ENCODE measurements at regions not wholly inside any gene's neighbourhood (a gene's known extent, or its start where the extent isn't known, plus 50 kb on each side); places are given as distances from the start of the nearest gene placed in this dataset.

DNA sequence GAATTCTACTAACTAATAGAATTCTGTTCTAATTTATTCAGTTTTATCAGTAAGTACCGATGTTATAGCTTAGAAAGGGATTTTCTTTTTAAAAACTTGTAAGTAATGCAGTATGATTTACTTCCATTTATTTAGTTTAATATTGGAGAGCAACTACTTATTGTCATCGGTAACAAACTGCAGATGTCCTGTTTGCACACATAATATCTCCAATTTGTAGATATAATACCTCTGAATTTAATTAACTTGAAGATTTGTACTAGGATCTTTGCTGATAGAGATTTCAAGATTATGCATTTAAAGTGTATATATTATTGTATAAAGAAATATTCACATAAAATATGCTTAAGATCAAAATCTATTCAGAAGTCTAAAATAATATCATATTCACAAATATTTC is 356.7 kb downstream of the PCDH17 start:
- Mint-ChIP-seq H3K27me3 (ENCODE audit: low read depth in 2 of 2) (no peaks in the 10 kb centered on the region), H3K4me1 (no peaks in the 10 kb centered on the region), H3K27ac (no peak overlapping the region), H3K4me3 (no peak overlapping the region), H3K9me3 (peaks cover 10 to 14% of the 10 kb centered on the region in 2 donors), H3K36me3 (peaks cover 4% of the 10 kb centered on the region)
- Histone ChIP-seq H3K27ac (ENCODE audit: low read length) (no peak overlapping the region), H3K4me3 (ENCODE audit: low read length) (no peak overlapping the region), H3K27me3 (ENCODE audit: control insufficient read depth, insufficient read depth, low read length) (no peaks in the 10 kb centered on the region), H3K9me3 (ENCODE audit: control insufficient read depth, insufficient read depth, low read length) (no peaks in the 10 kb centered on the region), H3K4me1 (ENCODE audit: control insufficient read depth, insufficient read depth, low read length) (no peaks in the 10 kb centered on the region), H3K36me3 (ENCODE audit: control insufficient read depth, insufficient read depth, low read length) (no peaks in the 10 kb centered on the region)
- ATAC-seq, result no peak
- intact Hi-C loops (cut with micrococcal nuclease), result no loop called here
- WGBS (ENCODE audit: insufficient coverage), result no CpG with 5 or more reads among the region's 2 CpGs
- TF ChIP-seq, protein P1, sequence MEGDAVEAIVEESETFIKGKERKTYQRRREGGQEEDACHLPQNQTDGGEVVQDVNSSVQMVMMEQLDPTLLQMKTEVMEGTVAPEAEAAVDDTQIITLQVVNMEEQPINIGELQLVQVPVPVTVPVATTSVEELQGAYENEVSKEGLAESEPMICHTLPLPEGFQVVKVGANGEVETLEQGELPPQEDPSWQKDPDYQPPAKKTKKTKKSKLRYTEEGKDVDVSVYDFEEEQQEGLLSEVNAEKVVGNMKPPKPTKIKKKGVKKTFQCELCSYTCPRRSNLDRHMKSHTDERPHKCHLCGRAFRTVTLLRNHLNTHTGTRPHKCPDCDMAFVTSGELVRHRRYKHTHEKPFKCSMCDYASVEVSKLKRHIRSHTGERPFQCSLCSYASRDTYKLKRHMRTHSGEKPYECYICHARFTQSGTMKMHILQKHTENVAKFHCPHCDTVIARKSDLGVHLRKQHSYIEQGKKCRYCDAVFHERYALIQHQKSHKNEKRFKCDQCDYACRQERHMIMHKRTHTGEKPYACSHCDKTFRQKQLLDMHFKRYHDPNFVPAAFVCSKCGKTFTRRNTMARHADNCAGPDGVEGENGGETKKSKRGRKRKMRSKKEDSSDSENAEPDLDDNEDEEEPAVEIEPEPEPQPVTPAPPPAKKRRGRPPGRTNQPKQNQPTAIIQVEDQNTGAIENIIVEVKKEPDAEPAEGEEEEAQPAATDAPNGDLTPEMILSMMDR (IDR thresholded peaks at IDR 0.05), result no peak
- no peak for DNase-seq

DNA sequence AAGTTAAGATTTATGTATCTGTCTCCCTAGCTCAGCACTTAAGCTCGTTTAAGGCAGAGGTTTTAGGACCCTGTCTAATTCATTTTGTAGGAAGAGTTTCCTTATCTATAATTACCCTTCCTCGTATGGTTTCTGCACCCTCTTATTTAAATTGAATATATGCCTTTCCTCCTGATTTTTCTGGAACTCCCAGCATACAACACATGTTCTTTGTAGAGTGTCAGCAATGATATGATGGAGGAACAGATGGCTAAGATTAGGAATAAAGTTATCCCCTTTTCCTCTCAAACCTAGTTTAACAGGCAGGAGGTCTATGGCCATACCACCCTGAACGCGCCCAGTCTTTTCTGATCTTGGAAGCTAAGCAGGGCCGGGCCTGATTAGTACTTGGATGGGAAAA is 359.5 kb downstream of the PCDH17 start:
- Histone ChIP-seq H3K27ac (ENCODE audit: low read length) (no peak overlapping the region), H3K9me3 (ENCODE audit: control insufficient read depth, insufficient read depth, low read length) (no peaks in the 10 kb centered on the region), H3K27me3 (ENCODE audit: control insufficient read depth, insufficient read depth, low read length) (no peaks in the 10 kb centered on the region), H3K4me3 (ENCODE audit: low read length) (no peak overlapping the region), H3K36me3 (ENCODE audit: control insufficient read depth, insufficient read depth, low read length) (no peaks in the 10 kb centered on the region), H3K4me1 (ENCODE audit: control insufficient read depth, insufficient read depth, low read length) (no peaks in the 10 kb centered on the region)
- H3K9me3 Mint-ChIP-seq, result peaks cover 11 to 13% of the 10 kb centered on the region in 2 donors
- WGBS (ENCODE audit: insufficient coverage), result no CpG with 5 or more reads among the region's 5 CpGs
- ATAC-seq (no peak), DNase-seq (no peak)
- no peaks in the 10 kb centered on the region for H3K36me3 Mint-ChIP-seq
- TF ChIP-seq, protein P1 (IDR thresholded peaks at IDR 0.05), result no peak
- no peak overlapping the region for H3K27ac Mint-ChIP-seq
- no peaks in the 10 kb centered on the region for H3K27me3 Mint-ChIP-seq (ENCODE audit: low read depth in 2 of 2)
- H3K4me3 Mint-ChIP-seq, result no peak overlapping the region
- intact Hi-C loops (cut with micrococcal nuclease), result no loop called here
- H3K4me1 Mint-ChIP-seq, result no peaks in the 10 kb centered on the region

DNA sequence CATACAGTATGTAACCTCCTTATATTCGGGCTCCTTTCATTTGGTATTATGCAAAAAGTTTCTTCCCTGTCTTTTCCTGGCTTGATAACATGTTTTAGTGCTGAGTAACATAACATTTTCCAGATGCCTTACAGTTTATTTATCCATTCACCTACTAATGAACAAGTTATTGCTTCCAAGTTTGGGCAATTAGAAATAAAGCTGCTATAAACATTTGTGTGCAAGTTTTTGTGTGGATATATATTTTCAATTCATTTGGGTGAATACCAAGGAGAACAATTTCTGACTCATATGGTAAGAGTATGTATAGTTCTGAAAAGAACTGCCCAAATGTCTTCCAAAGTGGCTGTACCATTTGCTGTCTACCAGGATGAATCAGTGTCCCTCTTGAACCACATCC is 360.9 kb downstream of the PCDH17 start:
- H3K36me3 Mint-ChIP-seq, result no peaks in the 10 kb centered on the region
- H3K27ac ChIP-seq (ENCODE audit: low read length), result no peak overlapping the region
- no peak for ATAC-seq
- H3K4me3 Mint-ChIP-seq, result no peak overlapping the region
- H3K36me3 ChIP-seq (ENCODE audit: control insufficient read depth, insufficient read depth, low read length), result no peaks in the 10 kb centered on the region
- H3K4me1 ChIP-seq (ENCODE audit: control insufficient read depth, insufficient read depth, low read length), result no peaks in the 10 kb centered on the region
- no peaks in the 10 kb centered on the region for H3K27me3 ChIP-seq (ENCODE audit: control insufficient read depth, insufficient read depth, low read length)
- no peaks in the 10 kb centered on the region for H3K9me3 ChIP-seq (ENCODE audit: control insufficient read depth, insufficient read depth, low read length)
- no peak overlapping the region for H3K27ac Mint-ChIP-seq
- no CpG with 5 or more reads among the region's 1 CpG for WGBS (ENCODE audit: insufficient coverage)
- peaks cover 8 to 10% of the 10 kb centered on the region in 2 donors for H3K9me3 Mint-ChIP-seq
- H3K4me3 ChIP-seq (ENCODE audit: low read length), result no peak overlapping the region
- intact Hi-C loops (cut with micrococcal nuclease), result no loop called here
- no peaks in the 10 kb centered on the region for H3K27me3 Mint-ChIP-seq (ENCODE audit: low read depth in 2 of 2)
- H3K4me1 Mint-ChIP-seq, result no peaks in the 10 kb centered on the region
- DNase-seq, result no peak
- TF ChIP-seq, protein P1 (IDR thresholded peaks at IDR 0.05), result no peak

DNA sequence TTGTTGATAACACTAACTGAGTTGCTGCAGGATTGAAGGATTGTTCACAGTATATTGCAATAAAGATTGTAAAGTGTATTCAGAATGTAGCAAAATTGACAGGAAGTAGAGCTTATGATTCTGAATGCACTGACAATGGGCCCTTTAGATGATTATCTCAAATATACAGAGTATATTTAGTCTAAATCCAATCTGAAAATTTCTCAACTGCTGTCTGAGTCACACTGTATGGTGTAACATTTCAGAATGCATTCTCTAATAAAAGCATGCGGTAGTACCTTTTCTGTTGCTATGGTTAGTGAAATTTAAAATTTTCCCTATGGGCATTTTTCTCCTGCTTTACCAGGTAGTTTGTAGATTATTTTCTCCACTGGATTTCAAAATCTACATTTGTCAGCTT is 365.2 kb downstream of the PCDH17 start:
- H3K4me3 Mint-ChIP-seq, result no peak overlapping the region
- H3K9me3 ChIP-seq (ENCODE audit: control insufficient read depth, insufficient read depth, low read length), result no peaks in the 10 kb centered on the region
- H3K4me1 ChIP-seq (ENCODE audit: control insufficient read depth, insufficient read depth, low read length), result no peaks in the 10 kb centered on the region
- TF ChIP-seq, protein P1 (IDR thresholded peaks at IDR 0.05), result no peak
- no peak overlapping the region for H3K27ac ChIP-seq (ENCODE audit: low read length)
- no peaks in the 10 kb centered on the region for H3K27me3 Mint-ChIP-seq (ENCODE audit: low read depth in 2 of 2)
- no peaks in the 10 kb centered on the region for H3K27me3 ChIP-seq (ENCODE audit: control insufficient read depth, insufficient read depth, low read length)
- H3K36me3 Mint-ChIP-seq, result peaks cover 16% of the 10 kb centered on the region
- WGBS (ENCODE audit: insufficient coverage), result no CpG with 5 or more reads among the region's 1 CpG
- H3K4me1 Mint-ChIP-seq, result no peaks in the 10 kb centered on the region
- intact Hi-C loops (cut with micrococcal nuclease), result no loop called here
- peaks cover 16% of the 10 kb centered on the region in 2 donors for H3K9me3 Mint-ChIP-seq
- DNase-seq (no peak), ATAC-seq (no peak)
- H3K27ac Mint-ChIP-seq, result no peak overlapping the region
- no peaks in the 10 kb centered on the region for H3K36me3 ChIP-seq (ENCODE audit: control insufficient read depth, insufficient read depth, low read length)
- H3K4me3 ChIP-seq (ENCODE audit: low read length), result no peak overlapping the region
